Keratinocyte (primary cell): ENCODE measurements at regions not wholly inside any gene's neighbourhood (a gene's known extent, or its start where the extent isn't known, plus 50 kb on each side); places are given as distances from the start of the nearest gene placed in this dataset.

Source experiments
- DNase-seq: peaks from one replicate; pipeline ENCODE4 v3.0.0-alpha.2; 2011; ENCODE audit warnings: low read depth, missing footprints, low spot score
- FAIRE-seq: peaks from 2 replicates; lab custom pipeline; 2011; peaks lifted over from hg19 to GRCh38; lab: Jason Lieb, UNC
- H2AFZ ChIP-seq: 2 replicates; pipeline ENCODE4 v1.6.0; 2012; ENCODE audit warnings: low read length, control low read depth, inconsistent platforms; ENCODE audit not compliant: control insufficient read depth
- H3K27ac ChIP-seq: 2 replicates; pipeline ENCODE4 v1.5.1; 2011; ENCODE audit warnings: low read length; ENCODE audit not compliant: control insufficient read depth, insufficient read depth
- H3K27me3 ChIP-seq: 3 replicates; pipeline ENCODE4 v1.6.0; 2011; ENCODE audit warnings: low read length; ENCODE audit not compliant: control insufficient read depth, insufficient read depth; ENCODE audit errors: extremely low read depth
- H3K36me3 ChIP-seq, 2 experiments: 2 replicates in 1 of 2; 3 replicates in 1 of 2; pipeline ENCODE4 v1.5.1; 2011; ENCODE audit warnings: low read length in 2 of 2, mild to moderate bottlenecking in 1 of 2; ENCODE audit not compliant: control insufficient read depth in 2 of 2, insufficient read depth in 2 of 2; ENCODE audit errors: extremely low read depth in 1 of 2
- H3K4me1 ChIP-seq: 3 replicates; pipeline ENCODE4 v1.5.1; 2011; ENCODE audit warnings: low read length; ENCODE audit not compliant: control insufficient read depth, insufficient read depth; ENCODE audit errors: extremely low read depth
- H3K4me2 ChIP-seq: 3 replicates; pipeline ENCODE4 v1.6.0; 2011; ENCODE audit warnings: low read depth, low read length; ENCODE audit not compliant: control insufficient read depth, insufficient read depth; ENCODE audit errors: extremely low read depth
- H3K4me3 ChIP-seq, 3 experiments: fragments of 200-600 bp in 1 of 3; sonication (generic) in 1 of 3; 2 replicates in 2 of 3; 3 replicates in 1 of 3; pipeline ENCODE4 v1.5.1; 2011 to 2016; ENCODE audit warnings: low read length in 3 of 3, mild to moderate bottlenecking in 3 of 3, control low read depth in 2 of 3, inconsistent platforms in 1 of 3, low read depth in 1 of 3, mixed read lengths in 1 of 3, mixed run types in 1 of 3, moderate library complexity in 1 of 3; ENCODE audit not compliant: control insufficient read depth in 2 of 3, insufficient read depth in 2 of 3; ENCODE audit errors: extremely low read depth in 1 of 3
- H3K79me2 ChIP-seq: 2 replicates; pipeline ENCODE4 v1.6.0; 2012; ENCODE audit warnings: low read length; ENCODE audit not compliant: control insufficient read depth, insufficient read depth
- H3K9ac ChIP-seq: 3 replicates; pipeline ENCODE4 v1.6.0; 2011; ENCODE audit warnings: low read length; ENCODE audit not compliant: control insufficient read depth, insufficient read depth; ENCODE audit errors: extremely low read depth
- H3K9me1 ChIP-seq: 3 replicates; pipeline ENCODE4 v1.6.0; 2011; ENCODE audit warnings: low read length; ENCODE audit not compliant: control insufficient read depth, insufficient read depth; ENCODE audit errors: extremely low read depth
- H3K9me3 ChIP-seq: 2 replicates; pipeline ENCODE4 v1.5.1; 2012; ENCODE audit warnings: low read depth, low read length; ENCODE audit not compliant: control insufficient read depth
- H4K20me1 ChIP-seq: 3 replicates; pipeline ENCODE4 v1.6.0; 2011; ENCODE audit warnings: low read length; ENCODE audit not compliant: control insufficient read depth, insufficient read depth; ENCODE audit errors: extremely low read depth
- CTCF ChIP-seq, 3 experiments: IDR thresholded peaks in 1 of 3; conservative IDR thresholded peaks in 1 of 3; optimal IDR thresholded peaks in 1 of 3; 2 replicates in 2 of 3; 3 replicates in 1 of 3; pipeline versions ENCODE3 to v1.5.1; 2011; ENCODE audit warnings: low read length in 3 of 3, mild to moderate bottlenecking in 3 of 3, moderate library complexity in 2 of 3, control low read depth in 1 of 3, inconsistent platforms in 1 of 3; ENCODE audit not compliant: insufficient read depth in 2 of 3; ENCODE audit errors: extremely low read depth in 1 of 3
- EZH2 ChIP-seq: IDR thresholded peaks from one replicate; pipeline ENCODE4 v1.6.1; 2012; ENCODE audit warnings: inconsistent platforms, mild to moderate bottlenecking, low read length, moderate library complexity
- dilution Hi-C: fragments of 300-500 bp; cut with MboI; formaldehyde crosslinking; loops from one replicate; pipeline ENCODE4 v1.7.0; 2020; ENCODE audit warnings: low sequenced_read_pairs; ENCODE audit not compliant: extremely low pct_ligation_motif_present

GRCh38 chr13:78816154-78816553, 157.2 kb upstream of the OBI1 start:
- Histone ChIP-seq H4K20me1 (no peaks in the 10 kb centered on the region), H3K9ac (no peak overlapping the region), H3K9me1 (no peaks in the 10 kb centered on the region), H3K9me3 (no peaks in the 10 kb centered on the region), H3K27ac (no peak overlapping the region), H3K27me3 (no peaks in the 10 kb centered on the region), H3K36me3 (no peaks in the 10 kb centered on the region), H3K4me3 (no peak overlapping the region), H3K79me2 (no peaks in the 10 kb centered on the region), H3K4me2 (no peak overlapping the region), H2AFZ (no peak overlapping the region), H3K4me1 (no peaks in the 10 kb centered on the region)
- dilution Hi-C loops = no loop called here
- no peak for TF ChIP-seq EZH2
- TF ChIP-seq CTCF (optimal IDR thresholded peaks at IDR 0.05 in 1 of 3, IDR thresholded peaks at IDR 0.05 in 1 of 3, conservative IDR thresholded peaks at IDR 0.05 in 1 of 3; ENCODE audit: extremely low read depth in 1 of 3, insufficient read depth in 2 of 3, low read length in 3 of 3) = no peak
- FAIRE-seq (no peak), DNase-seq (no peak)

GRCh38 chr13:78806457-78806856, 147.5 kb upstream of the OBI1 start:
- Histone ChIP-seq H3K79me2 (no peaks in the 10 kb centered on the region), H3K4me3 (no peak overlapping the region), H2AFZ (no peak overlapping the region), H3K4me2 (no peak overlapping the region), H3K9me1 (no peaks in the 10 kb centered on the region), H3K9ac (no peak overlapping the region), H3K27me3 (no peaks in the 10 kb centered on the region), H3K4me1 (no peaks in the 10 kb centered on the region), H3K9me3 (no peaks in the 10 kb centered on the region), H3K27ac (no peak overlapping the region), H3K36me3 (no peaks in the 10 kb centered on the region), H4K20me1 (no peaks in the 10 kb centered on the region)
- dilution Hi-C loops = no loop called here
- FAIRE-seq (no peak), DNase-seq (no peak)
- TF ChIP-seq EZH2 (no peak), CTCF (optimal IDR thresholded peaks at IDR 0.05 in 1 of 3, IDR thresholded peaks at IDR 0.05 in 1 of 3, conservative IDR thresholded peaks at IDR 0.05 in 1 of 3; ENCODE audit: extremely low read depth in 1 of 3, insufficient read depth in 2 of 3, low read length in 3 of 3) (peak; percentile 15 to 38 (median 34))
